ENCODE measurements at regions not wholly inside any gene's neighbourhood (a gene's known extent, or its start where the extent isn't known, plus 50 kb on each side); places are given as distances from the start of the nearest gene placed in this dataset.

GRCh38 chr13:40311356-40312101 lies 354.9 kb downstream of the FOXO1 start:
- TF ChIP-seq CTCF (optimal IDR thresholded peaks at IDR 0.05 in 1 of 3, IDR thresholded peaks at IDR 0.05 in 1 of 3, conservative IDR thresholded peaks at IDR 0.05 in 1 of 3; ENCODE audit: extremely low read depth in 1 of 3, insufficient read depth in 2 of 3, low read length in 3 of 3) (no peak), EZH2 (IDR thresholded peaks at IDR 0.05; ENCODE audit: low read length) (no peak)

All from keratinocyte (primary cell).